ENCODE measurements at regions not wholly inside any gene's neighbourhood (a gene's known extent, or its start where the extent isn't known, plus 50 kb on each side); places are given as distances from the start of the nearest gene placed in this dataset.

DNA sequence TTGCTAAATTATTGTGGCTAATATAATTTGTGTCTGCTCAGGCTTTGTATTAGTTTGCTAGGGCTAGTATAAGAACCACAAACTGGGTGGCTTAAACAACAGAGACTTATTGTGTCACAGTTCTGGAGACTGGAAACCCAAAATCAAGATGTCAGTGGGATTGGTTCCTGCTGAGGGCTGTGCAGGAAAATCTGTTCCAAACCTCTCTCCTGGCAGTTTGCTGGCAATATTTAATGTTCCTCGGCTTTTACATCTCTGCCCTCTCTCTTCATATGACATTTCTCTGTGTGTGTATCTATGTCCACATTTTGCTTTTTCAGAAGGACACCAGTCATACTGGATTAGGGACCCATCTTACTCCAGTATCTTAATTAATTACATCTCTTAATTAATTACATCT is 498.8 kb upstream of the CD180 start:
- TF ChIP-seq, protein P1, sequence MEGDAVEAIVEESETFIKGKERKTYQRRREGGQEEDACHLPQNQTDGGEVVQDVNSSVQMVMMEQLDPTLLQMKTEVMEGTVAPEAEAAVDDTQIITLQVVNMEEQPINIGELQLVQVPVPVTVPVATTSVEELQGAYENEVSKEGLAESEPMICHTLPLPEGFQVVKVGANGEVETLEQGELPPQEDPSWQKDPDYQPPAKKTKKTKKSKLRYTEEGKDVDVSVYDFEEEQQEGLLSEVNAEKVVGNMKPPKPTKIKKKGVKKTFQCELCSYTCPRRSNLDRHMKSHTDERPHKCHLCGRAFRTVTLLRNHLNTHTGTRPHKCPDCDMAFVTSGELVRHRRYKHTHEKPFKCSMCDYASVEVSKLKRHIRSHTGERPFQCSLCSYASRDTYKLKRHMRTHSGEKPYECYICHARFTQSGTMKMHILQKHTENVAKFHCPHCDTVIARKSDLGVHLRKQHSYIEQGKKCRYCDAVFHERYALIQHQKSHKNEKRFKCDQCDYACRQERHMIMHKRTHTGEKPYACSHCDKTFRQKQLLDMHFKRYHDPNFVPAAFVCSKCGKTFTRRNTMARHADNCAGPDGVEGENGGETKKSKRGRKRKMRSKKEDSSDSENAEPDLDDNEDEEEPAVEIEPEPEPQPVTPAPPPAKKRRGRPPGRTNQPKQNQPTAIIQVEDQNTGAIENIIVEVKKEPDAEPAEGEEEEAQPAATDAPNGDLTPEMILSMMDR (IDR thresholded peaks at IDR 0.05; ENCODE audit: poor library complexity), result no peak
- TF ChIP-seq EZH2 (IDR thresholded peaks at IDR 0.05; ENCODE audit: borderline replicate concordance), result no peak

Data from hepatocyte (in vitro differentiated cells).